GM18867 (cell line): ENCODE measurements at regions not wholly inside any gene's neighbourhood (a gene's known extent, or its start where the extent isn't known, plus 50 kb on each side); places are given as distances from the start of the nearest gene placed in this dataset.
"Not testable (repeated sequence)": the region's sequence is repeated elsewhere in the genome, so short reads cannot be mapped to it uniquely, and the experiment has no call there.

Experiments
- ATAC-seq: cut with Tn5 transposase; IDR thresholded peaks from one replicate; pipeline ENCODE4 v1.9.1; 2021; ENCODE audit warnings: mild to moderate bottlenecking, moderate library complexity; ENCODE audit not compliant: unreplicated experiment

DNA sequence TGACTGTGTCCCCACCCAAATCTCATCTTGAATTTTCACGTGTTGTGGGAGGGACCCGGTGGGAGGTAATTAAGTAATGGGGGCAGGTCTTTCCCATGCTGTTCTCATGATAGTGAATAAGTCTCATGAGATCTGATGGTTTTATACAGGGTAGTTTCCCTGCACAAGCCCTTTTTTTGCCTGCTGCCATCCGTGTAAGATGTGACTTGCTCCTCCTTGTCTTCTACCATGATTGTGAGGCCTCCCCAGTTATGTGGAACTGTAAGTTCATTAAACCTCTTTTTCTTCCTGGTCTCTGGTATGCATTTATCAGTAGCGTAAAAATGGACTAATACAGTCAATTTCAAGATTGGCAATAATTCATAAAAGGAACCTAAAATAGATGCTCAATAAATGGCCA is 261.0 kb downstream of the ETV1 start:
- not testable (repeated sequence) for ATAC-seq

- ATAC-seq: no peak
Observed at GRCh38 chr7:13731643-13732042, 257.8 kb downstream of the ETV1 start.

DNA sequence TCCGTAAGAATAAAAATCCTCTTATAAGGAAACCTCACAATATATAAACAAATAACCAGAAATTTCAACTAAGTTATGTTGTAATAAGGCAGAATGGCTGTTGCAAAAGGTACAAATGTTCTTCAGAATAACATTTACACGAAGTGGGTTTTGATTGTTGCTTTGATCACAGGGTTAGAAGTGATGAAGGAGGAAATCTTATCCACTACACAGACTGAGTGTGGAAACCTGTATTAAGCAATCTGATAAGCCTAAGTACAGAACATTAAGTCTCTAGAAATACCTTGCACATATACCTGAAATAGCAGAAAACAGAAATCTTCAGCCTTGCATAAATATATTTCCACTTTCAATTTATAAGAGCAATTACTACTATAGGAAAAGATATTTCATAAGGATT is 251.9 kb downstream of the ETV1 start:
- no peak for ATAC-seq

DNA sequence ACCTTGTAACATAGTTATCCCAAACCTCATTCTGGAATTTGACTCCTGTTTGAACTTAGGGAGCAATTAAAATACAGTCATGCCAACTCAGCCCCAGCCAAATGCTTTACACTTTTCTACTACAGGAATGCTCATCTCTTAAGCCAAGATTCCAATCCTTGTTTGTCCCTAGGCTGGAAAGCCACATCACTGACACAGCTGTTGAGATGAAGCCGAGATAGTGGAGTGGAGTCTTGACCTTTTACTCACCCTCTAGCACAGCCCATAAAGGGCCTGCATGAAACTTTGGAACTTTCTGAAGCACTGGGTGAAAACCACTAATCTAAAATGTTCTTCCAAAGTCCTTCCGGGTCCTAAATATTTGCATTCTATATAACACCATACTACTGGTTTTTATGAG is 247.3 kb downstream of the ETV1 start:
- no peak for ATAC-seq

DNA sequence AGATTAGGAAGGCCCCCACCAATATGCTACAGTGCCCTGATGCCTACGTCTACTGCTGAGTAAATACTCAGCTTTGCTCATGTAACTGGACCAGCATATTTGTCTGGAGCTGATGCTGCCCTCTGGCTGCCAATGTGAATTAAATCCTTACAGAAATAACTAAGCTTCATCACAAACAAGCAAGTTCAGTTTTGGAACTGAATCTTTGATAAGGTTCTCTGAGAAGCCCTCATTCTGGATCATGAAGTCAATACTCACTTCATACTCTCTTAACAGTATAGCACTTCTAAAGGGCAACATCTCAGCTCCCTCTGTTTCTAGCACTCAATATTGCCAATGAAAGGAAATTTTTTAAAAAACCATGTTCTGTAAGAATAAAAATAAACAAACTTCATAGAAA is 246.7 kb downstream of the ETV1 start:
- no peak for ATAC-seq

DNA sequence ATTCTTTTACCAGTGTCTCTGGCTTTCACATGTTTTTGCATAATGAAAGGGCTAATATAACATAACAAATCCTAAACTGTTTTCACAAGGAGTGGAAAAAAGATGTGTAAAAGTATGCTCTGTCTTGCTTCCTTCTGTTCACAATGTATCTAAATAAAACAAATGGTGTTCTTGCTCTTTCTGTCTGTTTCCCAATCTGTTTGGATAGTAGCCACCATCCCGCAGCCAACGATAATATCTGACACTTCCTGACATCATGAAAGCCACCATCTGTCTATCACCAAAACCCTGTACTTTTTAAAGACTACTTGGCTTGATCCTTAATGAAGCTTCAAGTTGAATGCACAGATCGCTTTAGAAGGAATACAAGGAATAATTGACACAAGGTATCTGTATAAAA is 246.2 kb downstream of the ETV1 start:
- ATAC-seq: no peak

- ATAC-seq: no peak
Observed at GRCh38 chr7:13745530-13745929, 243.9 kb downstream of the ETV1 start.

DNA sequence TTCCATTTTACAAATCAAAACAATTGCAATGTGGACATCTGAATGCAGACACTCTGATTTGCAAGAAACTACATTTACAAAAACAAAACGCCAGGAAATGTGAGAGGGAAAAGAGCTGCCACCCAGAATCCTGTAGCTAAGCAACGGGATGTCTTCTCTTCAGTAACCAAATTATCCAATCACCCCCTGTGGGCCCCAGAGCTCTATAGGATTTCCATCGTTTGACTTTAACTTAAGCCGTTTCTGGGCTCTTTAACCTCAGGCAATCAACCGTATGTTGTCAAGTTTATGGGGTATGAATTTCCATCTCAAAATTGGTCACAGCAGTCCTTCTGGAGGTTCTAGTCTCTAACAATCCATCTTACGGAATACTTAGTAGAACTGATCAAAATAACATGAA is 240.5 kb downstream of the ETV1 start:
- ATAC-seq: no peak

- ATAC-seq: no peak
Observed at GRCh38 chr7:13749636-13750035, 239.8 kb downstream of the ETV1 start.

DNA sequence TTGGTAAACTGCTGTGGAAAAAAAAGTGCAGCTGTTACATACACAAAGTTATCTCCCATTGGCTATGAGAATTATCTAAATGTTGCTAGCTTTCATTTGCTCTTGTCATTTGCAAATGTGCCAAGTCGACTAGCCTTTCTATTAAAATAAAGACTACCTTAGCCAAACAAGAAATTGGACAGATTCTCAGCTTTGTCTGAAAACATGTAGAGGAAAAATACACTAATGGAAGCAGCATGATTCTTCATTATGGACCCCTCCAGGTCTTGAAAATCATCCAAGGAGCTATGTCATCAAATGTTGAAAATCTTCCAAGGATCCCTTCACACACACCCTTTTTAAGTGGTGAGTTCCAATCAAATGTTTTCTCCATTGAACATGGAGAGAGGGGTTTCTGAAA is 237.7 kb downstream of the ETV1 start:
- no peak for ATAC-seq

- ATAC-seq: no peak
Observed at GRCh38 chr7:13757841-13758240, 231.6 kb downstream of the ETV1 start.

DNA sequence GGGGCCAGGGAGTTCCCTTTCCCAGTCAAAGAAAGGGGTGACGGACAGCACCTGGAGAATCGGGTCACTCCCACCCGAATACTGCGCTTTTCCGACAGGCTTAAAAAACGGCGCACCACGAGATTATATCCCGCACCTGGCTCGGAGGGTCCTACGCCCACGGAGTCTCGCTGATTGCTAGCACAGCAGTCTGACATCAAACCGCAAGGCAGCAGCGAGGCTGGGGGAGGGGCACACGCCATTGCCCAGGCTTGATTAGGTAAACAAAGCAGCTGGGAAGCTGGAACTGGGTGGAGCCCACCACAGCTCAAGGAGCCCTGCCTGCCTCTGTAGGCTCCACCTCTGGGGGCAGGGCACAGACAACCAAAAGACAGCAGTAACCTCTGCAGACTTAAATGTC is 223.6 kb downstream of the ETV1 start:
- not testable (repeated sequence) for ATAC-seq

DNA sequence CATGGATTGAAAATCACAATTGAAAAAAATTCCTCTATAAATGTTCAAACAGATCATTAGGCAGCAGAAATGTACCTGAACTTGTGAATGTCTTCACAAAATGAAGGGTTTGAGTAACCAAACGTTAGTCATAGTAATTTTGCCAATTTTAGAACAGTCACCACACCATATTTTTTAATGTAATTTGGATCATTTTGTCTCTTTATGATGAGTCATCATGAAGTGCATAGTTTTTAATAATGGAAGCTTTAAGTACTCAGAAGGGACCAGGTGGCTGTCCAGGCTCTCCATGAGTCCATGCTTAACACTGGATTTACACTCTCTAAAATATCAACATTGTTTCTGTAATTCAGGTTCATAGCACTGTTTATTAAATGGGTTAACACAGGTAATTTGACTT is 219.2 kb downstream of the ETV1 start:
- ATAC-seq: no peak

DNA sequence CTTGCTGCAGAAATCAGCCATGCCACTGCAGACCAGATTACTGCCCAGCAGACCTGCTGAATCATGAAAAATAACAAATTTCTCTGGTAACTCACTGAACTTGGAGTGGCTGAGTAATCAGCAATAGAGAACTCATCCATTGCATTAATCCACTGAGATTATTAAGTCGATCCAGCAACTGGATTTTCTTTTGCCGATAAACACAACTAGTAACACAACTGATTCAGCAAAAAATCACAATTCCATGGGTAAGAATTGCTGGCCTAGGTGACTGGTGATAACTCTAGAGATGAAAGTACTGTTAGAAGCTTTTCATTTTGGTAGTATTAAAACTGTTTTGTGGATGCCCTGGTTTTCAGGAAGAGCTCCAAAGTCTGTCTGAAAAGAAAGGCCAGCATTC is 214.5 kb downstream of the ETV1 start:
- ATAC-seq: no peak

DNA sequence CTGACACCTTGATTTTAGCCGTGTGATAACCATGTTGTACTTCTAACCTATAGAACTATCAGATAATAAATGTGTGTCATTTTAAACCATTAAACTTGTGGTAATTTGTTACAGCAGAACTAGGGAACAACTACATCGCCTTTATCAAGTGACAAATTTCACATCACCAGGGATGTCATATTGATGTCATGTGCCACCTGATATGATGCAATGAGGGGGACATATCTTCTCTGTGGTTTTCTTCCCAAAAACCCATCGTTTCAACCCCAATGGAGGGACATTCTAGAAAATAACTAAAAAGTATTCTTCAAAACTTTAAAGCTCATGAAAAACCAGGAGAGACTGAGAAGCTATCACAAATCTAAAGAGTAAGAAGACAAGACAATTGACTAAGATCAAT is 212.2 kb downstream of the ETV1 start:
- no peak for ATAC-seq

DNA sequence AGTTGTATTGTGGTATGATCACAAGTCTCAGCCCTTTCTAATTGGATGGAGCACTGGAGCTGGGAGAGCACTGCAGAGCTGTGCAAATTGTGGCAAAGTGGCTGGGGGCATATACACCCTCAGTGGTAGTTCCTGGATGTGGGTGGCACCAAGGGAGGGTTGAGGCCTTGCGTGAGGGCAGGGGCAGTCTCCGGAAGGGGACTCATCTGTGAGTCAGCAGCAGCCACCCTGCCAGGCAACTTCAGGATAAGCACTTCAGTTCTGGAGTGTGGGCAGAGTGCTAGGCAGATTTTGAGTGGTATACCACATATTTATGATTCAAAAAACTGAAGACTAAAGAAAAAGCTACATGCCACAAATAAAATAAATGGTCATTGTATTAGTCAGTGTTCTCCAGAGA is 210.5 kb downstream of the ETV1 start:
- no peak for ATAC-seq

DNA sequence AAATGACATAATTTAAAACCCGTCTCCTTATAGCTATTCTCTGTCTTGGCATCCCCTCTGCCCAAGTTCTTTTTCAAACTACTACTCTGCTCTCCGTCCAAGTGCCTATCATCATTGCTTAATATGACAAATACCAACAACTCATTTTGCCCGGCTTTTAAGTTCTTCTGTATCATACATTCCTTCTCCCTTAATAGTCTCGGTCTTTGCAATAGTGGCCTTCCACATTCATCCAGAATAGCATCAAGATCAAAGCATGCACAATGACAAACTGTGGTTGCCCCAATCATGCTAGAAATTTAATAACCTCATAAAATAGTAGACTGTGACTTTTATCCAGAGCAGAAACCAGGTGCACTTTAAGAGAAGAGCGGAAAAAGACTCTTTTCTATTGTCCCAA is 198.9 kb downstream of the ETV1 start:
- ATAC-seq: no peak

DNA sequence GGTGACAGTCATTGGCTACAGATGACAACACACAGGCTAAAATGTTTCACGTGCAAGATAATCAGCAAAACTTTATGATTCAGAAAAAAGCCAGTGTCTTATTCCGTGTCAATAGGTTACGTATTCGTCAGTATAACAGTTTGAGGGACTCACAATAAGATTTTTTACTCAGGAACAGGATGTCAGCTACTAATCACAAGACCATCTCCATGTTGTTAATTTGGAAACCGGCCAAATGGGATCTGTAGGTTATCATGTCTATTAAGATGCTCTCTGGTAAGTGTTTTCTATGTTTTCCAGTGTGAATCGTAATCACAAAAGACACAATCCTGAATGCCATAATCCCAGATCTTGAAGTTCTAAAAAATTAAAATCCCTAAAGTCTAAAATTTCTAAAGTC is 197.3 kb downstream of the ETV1 start:
- no peak for ATAC-seq

DNA sequence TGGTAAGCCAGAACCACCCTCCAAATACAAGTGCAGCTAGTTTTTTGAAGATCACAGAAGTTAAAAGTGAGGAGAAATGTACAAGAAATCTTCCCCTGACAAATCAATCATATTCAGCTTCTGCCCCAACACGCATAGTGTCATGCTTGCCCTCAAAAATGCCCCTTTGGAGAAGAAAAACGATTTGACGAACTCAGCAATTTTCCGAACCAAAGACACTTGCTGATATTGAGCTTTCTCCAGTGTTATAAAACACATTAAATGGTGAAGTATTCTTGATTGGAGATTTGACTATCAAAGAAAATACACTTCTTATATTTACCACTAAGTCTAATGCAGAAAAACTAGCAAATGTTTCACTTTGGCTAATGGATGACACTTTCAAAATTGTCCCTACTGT is 195.5 kb downstream of the ETV1 start:
- ATAC-seq: no peak

DNA sequence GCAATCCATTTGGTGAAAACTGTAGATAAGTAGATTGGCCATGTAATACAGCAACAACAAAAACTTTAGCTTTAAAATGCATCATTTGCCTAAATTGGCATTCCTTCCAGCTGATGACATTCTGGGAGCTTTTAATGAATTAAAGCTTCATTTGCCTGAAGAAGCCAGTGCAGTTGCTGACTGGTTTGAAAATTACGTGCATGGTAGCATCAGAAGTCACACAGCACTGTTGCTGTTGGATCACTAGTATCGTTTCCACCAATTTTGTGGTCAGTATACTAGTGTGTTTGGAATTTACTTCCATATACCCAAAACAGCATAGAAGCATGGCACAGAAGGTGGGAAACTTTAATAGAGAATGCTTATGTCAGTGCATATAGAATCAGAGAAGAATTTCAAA is 194.9 kb downstream of the ETV1 start:
- ATAC-seq: no peak

- ATAC-seq: no peak
Observed at GRCh38 chr7:13797545-13797944, 191.9 kb downstream of the ETV1 start.

DNA sequence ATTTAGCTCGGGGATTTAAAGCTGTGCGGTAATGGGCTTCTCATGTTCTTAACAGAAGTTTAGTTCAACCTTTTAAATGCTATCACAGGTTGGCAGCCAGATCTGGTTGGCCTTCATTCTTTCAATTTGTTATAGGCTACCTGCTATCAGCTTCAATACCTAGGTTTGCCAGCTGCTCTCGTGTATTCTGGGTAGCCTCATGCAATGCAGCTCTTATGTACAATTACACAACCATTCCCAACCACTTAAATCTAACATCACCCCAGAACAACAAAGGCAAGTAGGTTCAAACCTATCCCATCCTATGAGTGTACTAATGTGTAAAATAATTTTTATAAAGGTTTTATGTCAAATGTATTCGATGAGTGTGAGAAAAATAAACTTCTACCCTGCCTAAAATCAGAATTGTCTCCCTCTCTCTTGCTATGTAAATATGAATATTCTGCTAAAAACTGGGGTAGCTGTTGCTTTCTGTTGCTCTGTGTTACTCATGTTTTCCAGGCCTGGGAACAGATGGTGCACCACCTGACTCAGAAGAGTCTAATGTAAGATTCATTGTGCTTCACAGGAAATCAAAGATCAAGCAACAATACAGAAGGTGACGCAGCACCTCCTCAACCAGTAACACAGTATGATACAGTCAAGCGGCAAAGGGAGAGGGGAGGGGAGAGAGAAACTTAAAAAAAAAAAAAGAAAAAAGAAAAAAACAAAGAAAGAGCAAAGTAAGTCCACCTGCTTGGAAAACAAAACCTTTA is 188.6 kb downstream of the ETV1 start:
- ATAC-seq: no peak

GRCh38 chr7:13801669-13802068 is 187.8 kb downstream of the ETV1 start:
- no peak for ATAC-seq
